HG03135 (cell line): ENCODE measurements at regions not wholly inside any gene's neighbourhood (a gene's known extent, or its start where the extent isn't known, plus 50 kb on each side); places are given as distances from the start of the nearest gene placed in this dataset.
"Not testable (repeated sequence)": the region's sequence is repeated elsewhere in the genome, so short reads cannot be mapped to it uniquely, and the experiment has no call there.

Source experiments
- ATAC-seq: cut with Tn5 transposase; IDR thresholded peaks from one replicate; pipeline ENCODE4 v1.9.1; 2021; ENCODE audit warnings: mild to moderate bottlenecking, moderate library complexity; ENCODE audit not compliant: unreplicated experiment

DNA sequence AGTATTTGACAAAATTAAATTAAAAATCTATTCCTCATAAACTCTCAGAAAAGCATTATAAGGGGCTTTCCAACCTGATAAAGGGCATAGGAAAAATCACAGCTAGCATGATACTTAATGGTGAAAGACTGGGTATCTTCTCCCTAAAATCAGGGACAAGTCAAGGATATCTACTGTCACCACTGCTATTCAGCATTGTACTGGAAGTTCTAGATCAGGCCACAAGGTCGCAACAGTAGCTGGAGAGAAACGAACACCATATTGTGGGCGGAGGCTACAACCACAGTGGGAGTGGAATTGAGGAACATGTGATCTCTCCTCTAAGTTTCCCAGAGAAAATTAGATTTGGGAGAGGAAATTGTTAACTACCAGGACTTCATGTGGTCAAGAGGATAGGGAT is 70.0 kb upstream of the NAMPT start:
- no peak for ATAC-seq

- no peak for ATAC-seq
Measured at GRCh38 chr7:106353944-106354343, 69.2 kb upstream of the NAMPT start.

DNA sequence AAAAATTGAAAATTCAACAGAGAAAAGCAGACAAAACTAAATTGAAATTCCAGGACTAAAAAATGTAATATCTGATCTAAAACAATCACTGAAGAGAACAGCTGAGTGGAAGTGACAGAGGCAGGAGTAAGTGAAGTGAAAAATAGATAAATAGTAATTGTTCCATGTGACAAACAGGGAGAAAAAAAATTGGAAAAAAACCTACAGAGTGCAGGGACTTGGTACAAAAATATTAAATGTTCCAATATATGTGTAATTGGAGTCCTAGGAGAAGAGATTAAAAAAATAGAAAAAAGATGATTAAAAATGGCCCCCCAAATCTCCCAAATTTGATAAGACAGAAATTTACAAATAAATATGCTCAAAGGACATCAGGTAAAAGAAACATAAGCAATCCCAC is 63.4 kb upstream of the NAMPT start:
- ATAC-seq: no peak

- no peak for ATAC-seq
Measured at GRCh38 chr7:106347229-106347833, 62.5 kb upstream of the NAMPT start.

GRCh38 chr7:106346678-106347217 is 62.0 kb upstream of the NAMPT start:
- ATAC-seq: peak; percentile 89

DNA sequence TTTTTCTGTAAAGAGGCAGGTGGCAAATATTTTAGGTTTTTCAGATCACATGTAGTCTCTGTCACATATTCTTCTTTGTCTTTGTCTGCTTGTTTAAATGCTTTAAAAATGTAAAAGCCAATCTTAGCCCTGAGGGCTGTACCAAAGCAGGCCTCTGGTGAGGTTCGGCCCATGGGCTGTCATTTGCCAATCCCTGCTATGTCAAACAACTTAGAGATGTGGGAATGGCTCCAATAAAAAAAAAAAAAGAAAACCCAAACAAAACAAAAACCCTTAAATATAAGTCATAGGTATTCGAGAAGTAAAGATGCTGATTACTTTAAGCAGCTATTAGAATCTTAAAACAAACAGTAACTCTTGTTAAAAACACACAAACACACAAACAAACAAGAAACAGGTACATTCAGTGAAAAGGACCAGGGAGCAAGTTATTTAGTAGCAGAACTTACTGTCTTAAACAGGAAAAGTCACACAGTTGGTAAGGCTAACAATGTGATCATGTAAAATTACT is 61.4 kb upstream of the NAMPT start:
- ATAC-seq: no peak

- ATAC-seq: no peak
Measured at GRCh38 chr7:106345421-106346166, 60.8 kb upstream of the NAMPT start.

DNA sequence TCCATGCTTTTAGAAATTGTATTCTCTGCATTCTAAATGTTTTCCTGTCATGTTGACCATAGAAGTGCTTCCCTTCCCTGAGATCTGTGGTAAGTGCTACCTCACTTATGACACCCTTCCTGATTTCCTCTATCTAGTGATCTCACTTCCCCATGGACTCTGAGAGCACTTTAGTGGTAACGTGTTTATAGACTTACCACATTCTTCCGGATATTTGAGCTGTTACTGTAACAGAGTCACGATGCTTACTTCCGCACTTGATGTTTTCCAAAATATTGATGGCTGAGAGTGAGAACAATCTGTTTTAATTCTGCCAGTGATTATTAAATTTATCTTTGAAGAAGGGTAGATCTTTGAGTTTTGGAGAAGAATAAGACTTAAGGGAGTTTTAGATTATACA is 60.1 kb upstream of the NAMPT start:
- no peak for ATAC-seq

GRCh38 chr7:106344211-106344610 is 59.4 kb upstream of the NAMPT start:
- ATAC-seq: no peak

DNA sequence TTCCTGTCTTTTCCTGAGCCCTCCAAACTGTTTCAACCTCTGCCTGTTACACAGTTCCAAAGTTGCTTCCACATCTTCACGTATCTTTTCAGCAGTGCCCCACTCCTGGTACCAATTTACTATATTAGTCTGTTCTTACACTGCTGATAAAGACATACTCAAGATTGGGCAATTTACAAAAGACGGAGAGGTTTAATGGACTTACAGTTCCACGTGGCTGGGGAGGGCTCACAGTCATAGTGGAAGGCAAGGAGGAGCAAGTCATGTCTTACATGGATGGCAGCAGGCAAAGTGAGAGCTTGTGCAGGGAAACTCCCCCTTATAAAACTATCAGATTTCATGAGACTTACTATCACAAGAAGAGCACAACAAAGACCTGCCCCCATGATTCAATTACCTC is 57.3 kb upstream of the NAMPT start:
- ATAC-seq: not testable (repeated sequence)

- ATAC-seq: not testable (repeated sequence)
Measured at GRCh38 chr7:106340247-106340596, 55.4 kb upstream of the NAMPT start.

DNA sequence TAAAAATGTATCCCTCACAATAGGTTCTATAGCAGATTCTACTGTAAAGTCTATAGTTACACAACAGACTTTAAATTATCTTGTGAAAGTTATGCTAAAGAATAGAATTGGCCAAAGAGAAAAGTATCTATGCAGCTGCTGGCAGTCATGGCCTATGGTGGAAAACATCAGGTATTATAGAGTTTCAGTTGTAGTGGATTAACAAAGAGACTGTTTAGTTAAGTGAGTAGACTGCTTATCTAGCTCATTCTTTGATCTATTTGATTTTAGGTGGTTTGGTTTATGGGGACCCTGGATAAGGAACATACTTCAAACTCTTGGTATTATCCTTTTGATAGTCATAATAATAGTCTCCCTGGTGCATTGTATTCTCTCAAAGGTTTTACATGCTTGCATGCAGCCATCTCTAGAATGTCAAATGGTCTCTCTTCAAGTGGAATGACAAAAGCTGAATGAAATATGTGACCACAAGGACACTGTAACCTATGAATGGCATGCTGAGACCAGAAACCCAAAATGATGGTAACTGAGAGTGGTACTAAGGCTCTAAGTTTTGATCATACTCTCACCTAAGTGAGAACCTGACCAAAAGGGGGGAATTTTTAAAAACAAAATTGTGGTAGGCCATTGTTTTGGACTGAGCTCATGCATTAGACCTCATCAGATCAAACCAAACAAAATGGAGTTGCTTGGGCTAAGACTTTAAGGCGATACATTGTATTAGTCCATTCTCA is 54.9 kb upstream of the NAMPT start:
- ATAC-seq: no peak

DNA sequence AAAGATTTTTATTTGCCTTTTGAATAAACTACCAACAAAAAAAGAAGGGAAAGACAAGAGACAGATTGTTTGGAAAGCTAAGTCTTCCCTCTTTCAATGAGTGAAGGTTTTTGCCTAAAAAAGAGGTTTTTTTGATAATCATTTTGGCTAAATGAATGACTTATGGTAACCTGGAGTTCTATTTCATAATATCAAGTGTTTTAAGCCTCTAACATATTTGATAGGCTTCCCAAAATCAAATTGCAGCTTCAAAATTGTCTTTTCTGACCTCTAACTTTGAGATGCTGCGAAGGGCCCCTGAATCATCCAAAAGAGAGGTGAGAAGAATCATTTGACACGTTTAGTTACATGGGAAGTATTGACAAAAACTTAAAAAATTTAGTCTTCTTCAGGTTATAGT is 53.0 kb upstream of the NAMPT start:
- no peak for ATAC-seq

DNA sequence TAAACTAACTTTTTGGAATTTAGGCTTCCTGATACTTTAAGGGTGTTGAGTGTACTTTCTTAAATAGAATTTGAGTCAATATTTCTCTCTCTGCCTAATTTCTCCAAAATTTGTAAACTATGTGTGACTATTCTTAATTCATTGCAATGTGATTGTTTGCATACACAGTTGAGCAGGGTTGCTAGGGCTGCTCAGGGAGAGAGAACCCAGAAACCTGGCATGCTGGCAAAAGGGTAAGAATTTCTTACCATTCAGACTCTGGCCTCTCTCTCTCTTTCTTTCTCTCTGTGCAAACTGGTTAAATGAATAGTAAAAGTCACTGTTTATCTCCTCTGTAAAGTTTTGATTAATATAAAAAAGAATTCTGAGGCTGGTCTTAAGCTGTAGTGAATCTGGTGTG is 51.0 kb upstream of the NAMPT start:
- ATAC-seq: no peak
